GM18499 (cell line): ENCODE measurements at regions not wholly inside any gene's neighbourhood (a gene's known extent, or its start where the extent isn't known, plus 50 kb on each side); places are given as distances from the start of the nearest gene placed in this dataset.
"Not testable (repeated sequence)": the region's sequence is repeated elsewhere in the genome, so short reads cannot be mapped to it uniquely, and the experiment has no call there.

ENCODE experiments used
- ATAC-seq: cut with Tn5 transposase; IDR thresholded peaks from one replicate; pipeline ENCODE4 v1.9.1; 2021; ENCODE audit warnings: moderate number of reproducible peaks; ENCODE audit not compliant: insufficient read depth, unreplicated experiment

GRCh38 chr19:28589991-28590411 lies 623.0 kb downstream of the UQCRFS1 start:
- not testable (repeated sequence) for ATAC-seq

GRCh38 chr19:28586474-28586873 lies 626.5 kb downstream of the UQCRFS1 start:
- ATAC-seq, result no peak

GRCh38 chr19:28585796-28586195 lies 627.2 kb downstream of the UQCRFS1 start:
- no peak for ATAC-seq

GRCh38 chr19:28583713-28584112 lies 629.2 kb downstream of the UQCRFS1 start:
- no peak for ATAC-seq

GRCh38 chr19:28583242-28583641 lies 629.7 kb downstream of the UQCRFS1 start:
- ATAC-seq, result no peak

GRCh38 chr19:28582796-28583195 lies 630.2 kb downstream of the UQCRFS1 start:
- ATAC-seq, result no peak

- ATAC-seq, result no peak
Measured at GRCh38 chr19:28582344-28582743, 630.6 kb downstream of the UQCRFS1 start.

- ATAC-seq, result no peak
Measured at GRCh38 chr19:28581468-28581770, 631.5 kb downstream of the UQCRFS1 start.

GRCh38 chr19:28578786-28579505 lies 634.0 kb downstream of the UQCRFS1 start:
- no peak for ATAC-seq

GRCh38 chr19:28578208-28578607 lies 634.7 kb downstream of the UQCRFS1 start:
- ATAC-seq, result no peak

- no peak for ATAC-seq
Measured at GRCh38 chr19:28577666-28578065, 635.3 kb downstream of the UQCRFS1 start.

GRCh38 chr19:28577233-28577632 lies 635.7 kb downstream of the UQCRFS1 start:
- ATAC-seq, result no peak

- ATAC-seq, result no peak
Measured at GRCh38 chr19:28575816-28576215, 637.1 kb downstream of the UQCRFS1 start.

- ATAC-seq, result not testable (repeated sequence)
Measured at GRCh38 chr19:28575312-28575711, 637.6 kb downstream of the UQCRFS1 start.

GRCh38 chr19:28574212-28574611 lies 638.7 kb downstream of the UQCRFS1 start:
- no peak for ATAC-seq

GRCh38 chr19:28569132-28570131 lies 643.5 kb downstream of the UQCRFS1 start:
- no peak for ATAC-seq

GRCh38 chr19:28567834-28568233 lies 645.1 kb downstream of the UQCRFS1 start:
- no peak for ATAC-seq

GRCh38 chr19:28563964-28564921 lies 648.7 kb downstream of the UQCRFS1 start:
- ATAC-seq, result no peak

- no peak for ATAC-seq
Measured at GRCh38 chr19:28560786-28561185, 652.2 kb downstream of the UQCRFS1 start.

- ATAC-seq, result no peak
Measured at GRCh38 chr19:28558783-28559182, 654.2 kb downstream of the UQCRFS1 start.
